Fibroblast of lung (primary cell): ENCODE measurements at regions not wholly inside any gene's neighbourhood (a gene's known extent, or its start where the extent isn't known, plus 50 kb on each side); places are given as distances from the start of the nearest gene placed in this dataset.

Source experiments
- DNase-seq, 2 donors: peaks; one replicate each; pipeline versions ENCODE4 v3.0.0 to v3.0.0-alpha.2; 2010; ENCODE audit warnings: low read depth in 2 of 2
- H2AFZ ChIP-seq: 2 replicates; pipeline ENCODE4 v1.5.1; 2012; ENCODE audit warnings: low read length, control low read depth, inconsistent platforms
- H3K27ac ChIP-seq: 2 replicates; pipeline ENCODE4 v1.5.1; 2011; ENCODE audit warnings: low read length, control low read depth; ENCODE audit not compliant: insufficient read depth
- H3K27me3 ChIP-seq: 2 replicates; pipeline ENCODE4 v1.5.1; 2011; ENCODE audit warnings: mild to moderate bottlenecking, low read length; ENCODE audit not compliant: control insufficient read depth, insufficient read depth
- H3K36me3 ChIP-seq: 2 replicates; pipeline ENCODE4 v1.5.1; 2011; ENCODE audit warnings: low read length; ENCODE audit not compliant: control insufficient read depth, insufficient read depth
- H3K4me1 ChIP-seq: 2 replicates; pipeline ENCODE4 v1.5.1; 2011; ENCODE audit warnings: low read length; ENCODE audit not compliant: control insufficient read depth, insufficient read depth; ENCODE audit errors: extremely low read depth
- H3K4me2 ChIP-seq: 2 replicates; pipeline ENCODE4 v1.5.1; 2011; ENCODE audit warnings: low read length, control low read depth; ENCODE audit not compliant: insufficient read depth; ENCODE audit errors: extremely low read depth
- H3K4me3 ChIP-seq, 4 experiments: fragments of 200-600 bp in 1 of 4; sonication (generic) in 1 of 4; replicated peaks in 1 of 4; 2 replicates each; pipeline ENCODE4 v1.5.1; 2011 to 2016; ENCODE audit warnings: low read length in 4 of 4, low read depth in 3 of 4, mild to moderate bottlenecking in 3 of 4, control low read depth in 2 of 4, inconsistent platforms in 1 of 4, mixed read lengths in 1 of 4; ENCODE audit not compliant: insufficient read depth in 1 of 4; ENCODE audit errors: control extremely low read depth in 1 of 4
- H3K79me2 ChIP-seq: 2 replicates; pipeline ENCODE4 v1.5.1; 2012; ENCODE audit warnings: mild to moderate bottlenecking, low read length, inconsistent platforms; ENCODE audit not compliant: control insufficient read depth, insufficient read depth
- H3K9ac ChIP-seq: 2 replicates; pipeline ENCODE4 v1.5.1; 2011; ENCODE audit warnings: mild to moderate bottlenecking, low read length, control low read depth; ENCODE audit not compliant: insufficient read depth
- H3K9me3 ChIP-seq: 2 replicates; pipeline ENCODE4 v1.5.1; 2012; ENCODE audit warnings: low read depth, low read length; ENCODE audit not compliant: control insufficient read depth, insufficient read depth
- H4K20me1 ChIP-seq: 2 replicates; pipeline ENCODE4 v1.5.1; 2011; ENCODE audit warnings: low read length; ENCODE audit not compliant: control insufficient read depth, insufficient read depth; ENCODE audit errors: extremely low read depth
- CTCF ChIP-seq, 2 donors: IDR thresholded peaks in 1 of 2; conservative IDR thresholded peaks in 1 of 2; 1 replicate in 1 of 2; 2 replicates in 1 of 2; pipeline ENCODE4 v1.5.1; 2011 to 2012; ENCODE audit warnings: low read length in 2 of 2, control low read depth in 1 of 2, inconsistent platforms in 1 of 2, low read depth in 1 of 2, mild to moderate bottlenecking in 1 of 2
- EZH2 ChIP-seq: IDR thresholded peaks from 2 replicates; pipeline ENCODE4 v1.5.1; 2012; ENCODE audit warnings: low read length, control low read depth, mild to moderate bottlenecking; ENCODE audit errors: missing control alignments

- Histone ChIP-seq H4K20me1 (no peaks in the 10 kb centered on the region), H3K27ac (no peak overlapping the region), H3K9me3 (no peaks in the 10 kb centered on the region), H3K79me2 (no peaks in the 10 kb centered on the region), H2AFZ (no peak overlapping the region), H3K36me3 (no peaks in the 10 kb centered on the region), H3K4me2 (no peak overlapping the region), H3K4me3 (no peak overlapping the region), H3K4me1 (no peaks in the 10 kb centered on the region), H3K27me3 (no peaks in the 10 kb centered on the region), H3K9ac (no peak overlapping the region)
- no peak for DNase-seq
- no peak for TF ChIP-seq EZH2
- no peak for TF ChIP-seq CTCF (conservative IDR thresholded peaks at IDR 0.05 in 1 of 2, IDR thresholded peaks at IDR 0.05 in 1 of 2; ENCODE audit: low read depth in 1 of 2, low read length in 2 of 2)
Measured at GRCh38 chr10:123580426-123580825, 85.7 kb upstream of the GPR26 start.

GRCh38 chr10:123581656-123582055 is 84.5 kb upstream of the GPR26 start:
- Histone ChIP-seq H3K4me2 (no peak overlapping the region), H3K27ac (no peak overlapping the region), H3K9me3 (no peaks in the 10 kb centered on the region), H4K20me1 (no peaks in the 10 kb centered on the region), H3K79me2 (no peaks in the 10 kb centered on the region), H3K27me3 (no peaks in the 10 kb centered on the region), H3K9ac (no peak overlapping the region), H3K4me1 (no peaks in the 10 kb centered on the region), H2AFZ (no peak overlapping the region), H3K4me3 (no peak overlapping the region), H3K36me3 (no peaks in the 10 kb centered on the region)
- no peak for DNase-seq
- no peak for TF ChIP-seq EZH2
- no peak for TF ChIP-seq CTCF (conservative IDR thresholded peaks at IDR 0.05 in 1 of 2, IDR thresholded peaks at IDR 0.05 in 1 of 2; ENCODE audit: low read depth in 1 of 2, low read length in 2 of 2)

GRCh38 chr10:123582084-123582989 is 83.8 kb upstream of the GPR26 start:
- Histone ChIP-seq H3K4me2 (no peak overlapping the region), H3K4me3 (no peak overlapping the region), H3K4me1 (no peaks in the 10 kb centered on the region), H2AFZ (no peak overlapping the region), H4K20me1 (no peaks in the 10 kb centered on the region), H3K9ac (no peak overlapping the region), H3K36me3 (no peaks in the 10 kb centered on the region), H3K27ac (no peak overlapping the region), H3K9me3 (no peaks in the 10 kb centered on the region), H3K27me3 (no peaks in the 10 kb centered on the region), H3K79me2 (no peaks in the 10 kb centered on the region)
- TF ChIP-seq CTCF (conservative IDR thresholded peaks at IDR 0.05 in 1 of 2, IDR thresholded peaks at IDR 0.05 in 1 of 2; ENCODE audit: low read depth in 1 of 2, low read length in 2 of 2), result peak; percentile 76 to 92
- no peak for TF ChIP-seq EZH2
- DNase-seq, result peak; percentile 40 to 61
